WTC11 (cell line): ENCODE measurements at regions not wholly inside any gene's neighbourhood (a gene's known extent, or its start where the extent isn't known, plus 50 kb on each side); places are given as distances from the start of the nearest gene placed in this dataset.

ENCODE experiments used
- ATAC-seq: fragments of 200-7000 bp; cut with Tn5 transposase; 2 replicates; pipeline ENCODE4 v1.10.0; 2021; ENCODE audit warnings: mild to moderate bottlenecking, moderate library complexity
- CTCF ChIA-PET: fragments of 300-600 bp; sonication (Branson Sonifier 250); formaldehyde crosslinking; loops from one replicate; lab custom pipeline; 2021; ENCODE audit warnings: antibody characterized with exemption; lab: Charles Lee
- POLR2A ChIA-PET: fragments of 350-600 bp; sonication (Branson Sonifier 250); formaldehyde crosslinking; loops from one replicate; lab custom pipeline; 2021; ENCODE audit warnings: antibody characterized with exemption; lab: Charles Lee
- DNase-seq: peaks from one replicate; pipeline ENCODE4 v3.0.0; 2021; ENCODE audit warnings: low spot score
- H3K27ac Mint-ChIP-seq: 2 replicates; pipeline ENCODE4 v1.8.0; 2021; ENCODE audit warnings: mixed read lengths
- H3K27me3 Mint-ChIP-seq: 2 replicates; pipeline ENCODE4 v1.8.0; 2021; ENCODE audit warnings: low read depth, mild to moderate bottlenecking, moderate library complexity, mixed read lengths
- H3K36me3 Mint-ChIP-seq: 2 replicates; pipeline ENCODE4 v1.8.0; 2021; ENCODE audit warnings: mixed read lengths
- H3K4me1 Mint-ChIP-seq: 2 replicates; pipeline ENCODE4 v1.8.0; 2022; ENCODE audit warnings: mixed read lengths
- H3K4me3 Mint-ChIP-seq: 2 replicates; pipeline ENCODE4 v1.8.0; 2021; ENCODE audit warnings: mild to moderate bottlenecking, moderate library complexity, mixed read lengths
- H3K9me3 Mint-ChIP-seq: 2 replicates; pipeline ENCODE4 v1.8.0; 2021; ENCODE audit warnings: mixed read lengths
- AR ChIP-seq: fragments of 250-450 bp; sonication (Bioruptor Pico); IDR thresholded peaks from 2 replicates; pipeline ENCODE4 v1.9.0; 2021; ENCODE audit warnings: mild to moderate bottlenecking
- ATF1 ChIP-seq: sonication (generic); formaldehyde crosslinking; IDR thresholded peaks from 2 replicates; pipeline ENCODE4 v1.8.1; 2023; ENCODE audit warnings: mild to moderate bottlenecking, moderate library complexity, missing genetic modification reagents
- CREB1 ChIP-seq: sonication (generic); formaldehyde crosslinking; IDR thresholded peaks from 2 replicates; pipeline ENCODE4 v1.8.0; 2023; ENCODE audit warnings: mild to moderate bottlenecking, missing genetic modification reagents
- E2F1 ChIP-seq: sonication (generic); formaldehyde crosslinking; IDR thresholded peaks from 2 replicates; pipeline ENCODE4 v1.8.0; 2022; ENCODE audit warnings: mild to moderate bottlenecking, missing genetic modification reagents
- ELF4 ChIP-seq: sonication (generic); formaldehyde crosslinking; IDR thresholded peaks from 2 replicates; pipeline ENCODE4 v1.8.1; 2022; ENCODE audit warnings: low read depth, mild to moderate bottlenecking, moderate library complexity, missing genetic modification reagents
- ESRRA ChIP-seq: sonication (generic); formaldehyde crosslinking; IDR thresholded peaks from 2 replicates; pipeline ENCODE4 v1.8.1; 2022; ENCODE audit warnings: mild to moderate bottlenecking, missing genetic modification reagents, borderline replicate concordance
- HMGA2 ChIP-seq: fragments of 250-450 bp; sonication (Bioruptor Pico); IDR thresholded peaks from 2 replicates; pipeline ENCODE4 v1.4.0; 2021; ENCODE audit warnings: mild to moderate bottlenecking, moderate library complexity
- IRF2 ChIP-seq: sonication (generic); formaldehyde crosslinking; IDR thresholded peaks from 2 replicates; pipeline ENCODE4 v1.8.0; 2022; ENCODE audit warnings: low read depth, missing genetic modification reagents, borderline replicate concordance
- NFATC4 ChIP-seq: fragments of 250-450 bp; sonication (Bioruptor Pico); IDR thresholded peaks from 2 replicates; pipeline ENCODE4 v1.9.0; 2021; ENCODE audit warnings: mild to moderate bottlenecking
- NFYB ChIP-seq: sonication (generic); formaldehyde crosslinking; conservative IDR thresholded peaks from 2 replicates; pipeline ENCODE4 v1.8.0; 2022; ENCODE audit warnings: low read depth, missing genetic modification reagents
- PRRX2 ChIP-seq: fragments of 250-450 bp; sonication (Bioruptor Pico); IDR thresholded peaks from 2 replicates; pipeline ENCODE4 v1.8.0; 2021; ENCODE audit warnings: mild to moderate bottlenecking
- RELA ChIP-seq: sonication (generic); formaldehyde crosslinking; IDR thresholded peaks from 2 replicates; pipeline ENCODE4 v1.8.1; 2022; ENCODE audit warnings: missing genetic modification reagents, mild to moderate bottlenecking, borderline replicate concordance
- ZNF121 ChIP-seq: sonication (generic); formaldehyde crosslinking; IDR thresholded peaks from 2 replicates; pipeline ENCODE4 v1.8.0; 2023; ENCODE audit warnings: missing genetic modification reagents
- ZNF138 ChIP-seq: sonication (generic); formaldehyde crosslinking; conservative IDR thresholded peaks from 2 replicates; pipeline ENCODE4 v1.8.1; 2022; ENCODE audit warnings: mild to moderate bottlenecking, moderate library complexity, missing genetic modification reagents
- ZNF219 ChIP-seq: sonication (generic); formaldehyde crosslinking; IDR thresholded peaks from 2 replicates; pipeline ENCODE4 v1.8.0; 2023; ENCODE audit warnings: missing genetic modification reagents, mild to moderate bottlenecking, borderline replicate concordance
- ZNF232 ChIP-seq: sonication (generic); formaldehyde crosslinking; IDR thresholded peaks from 2 replicates; pipeline ENCODE4 v1.8.0; 2022; ENCODE audit warnings: mild to moderate bottlenecking, missing genetic modification reagents
- ZNF416 ChIP-seq: fragments of 250-450 bp; sonication (Bioruptor Pico); IDR thresholded peaks from 2 replicates; pipeline ENCODE4 v1.9.0; 2021; ENCODE audit warnings: mild to moderate bottlenecking, inconsistent platforms
- ZNF423 ChIP-seq: fragments of 250-450 bp; sonication (Bioruptor Pico); IDR thresholded peaks from 2 replicates; pipeline ENCODE4 v2.1.2; 2022; ENCODE audit warnings: mild to moderate bottlenecking, moderate library complexity
- TF ChIP-seq, protein P1 (sequence below): sonication (generic); formaldehyde crosslinking; IDR thresholded peaks from 2 replicates; pipeline ENCODE4 v1.8.1; 2023; ENCODE audit warnings: mild to moderate bottlenecking, missing genetic modification reagents
- TF ChIP-seq, protein P2 (sequence below): sonication (generic); formaldehyde crosslinking; IDR thresholded peaks from 2 replicates; pipeline ENCODE4 v1.8.1; 2023; ENCODE audit warnings: mild to moderate bottlenecking, moderate library complexity, missing genetic modification reagents
- TF ChIP-seq, protein P3 (sequence below): sonication (generic); formaldehyde crosslinking; IDR thresholded peaks from 2 replicates; pipeline ENCODE4 v1.8.1; 2022; ENCODE audit warnings: mild to moderate bottlenecking, moderate library complexity, missing genetic modification reagents
- TF ChIP-seq, protein P4 (sequence below): fragments of 200-600 bp; IDR thresholded peaks from 2 replicates; pipeline ENCODE4 v1.8.0; 2022; ENCODE audit warnings: antibody characterized with exemption
- TF ChIP-seq, protein P5 (sequence below): sonication (generic); formaldehyde crosslinking; conservative IDR thresholded peaks from 2 replicates; pipeline ENCODE4 v1.8.1; 2023; ENCODE audit warnings: mild to moderate bottlenecking, low read depth, missing genetic modification reagents, moderate library complexity

GRCh38 chr11:42344204-42344792 lies 884.8 kb upstream of the LRRC4C start (continued):
- TF ChIP-seq, protein P1, sequence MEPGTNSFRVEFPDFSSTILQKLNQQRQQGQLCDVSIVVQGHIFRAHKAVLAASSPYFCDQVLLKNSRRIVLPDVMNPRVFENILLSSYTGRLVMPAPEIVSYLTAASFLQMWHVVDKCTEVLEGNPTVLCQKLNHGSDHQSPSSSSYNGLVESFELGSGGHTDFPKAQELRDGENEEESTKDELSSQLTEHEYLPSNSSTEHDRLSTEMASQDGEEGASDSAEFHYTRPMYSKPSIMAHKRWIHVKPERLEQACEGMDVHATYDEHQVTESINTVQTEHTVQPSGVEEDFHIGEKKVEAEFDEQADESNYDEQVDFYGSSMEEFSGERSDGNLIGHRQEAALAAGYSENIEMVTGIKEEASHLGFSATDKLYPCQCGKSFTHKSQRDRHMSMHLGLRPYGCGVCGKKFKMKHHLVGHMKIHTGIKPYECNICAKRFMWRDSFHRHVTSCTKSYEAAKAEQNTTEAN (CRISPR knock-in tag) = no peak
- TF ChIP-seq IRF2 (CRISPR knock-in tag) = no peak
- TF ChIP-seq ZNF138 (CRISPR knock-in tag) = no peak
- TF ChIP-seq, all 79 proteins: peak for 0

- no peak for DNase-seq
- no peak for TF ChIP-seq ZNF232 (CRISPR knock-in tag)
- no peak for TF ChIP-seq ATF1
- no peak for TF ChIP-seq ZNF219 (CRISPR knock-in tag)
- TF ChIP-seq ESRRA (CRISPR knock-in tag) = no peak
- no peak for TF ChIP-seq NFYB (CRISPR knock-in tag)
- TF ChIP-seq, protein P2, sequence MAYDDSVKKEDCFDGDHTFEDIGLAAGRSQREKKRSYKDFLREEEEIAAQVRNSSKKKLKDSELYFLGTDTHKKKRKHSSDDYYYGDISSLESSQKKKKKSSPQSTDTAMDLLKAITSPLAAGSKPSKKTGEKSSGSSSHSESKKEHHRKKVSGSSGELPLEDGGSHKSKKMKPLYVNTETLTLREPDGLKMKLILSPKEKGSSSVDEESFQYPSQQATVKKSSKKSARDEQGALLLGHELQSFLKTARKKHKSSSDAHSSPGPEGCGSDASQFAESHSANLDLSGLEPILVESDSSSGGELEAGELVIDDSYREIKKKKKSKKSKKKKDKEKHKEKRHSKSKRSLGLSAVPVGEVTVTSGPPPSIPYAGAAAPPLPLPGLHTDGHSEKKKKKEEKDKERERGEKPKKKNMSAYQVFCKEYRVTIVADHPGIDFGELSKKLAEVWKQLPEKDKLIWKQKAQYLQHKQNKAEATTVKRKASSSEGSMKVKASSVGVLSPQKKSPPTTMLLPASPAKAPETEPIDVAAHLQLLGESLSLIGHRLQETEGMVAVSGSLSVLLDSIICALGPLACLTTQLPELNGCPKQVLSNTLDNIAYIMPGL (CRISPR knock-in tag) = no peak
- TF ChIP-seq, protein P3, sequence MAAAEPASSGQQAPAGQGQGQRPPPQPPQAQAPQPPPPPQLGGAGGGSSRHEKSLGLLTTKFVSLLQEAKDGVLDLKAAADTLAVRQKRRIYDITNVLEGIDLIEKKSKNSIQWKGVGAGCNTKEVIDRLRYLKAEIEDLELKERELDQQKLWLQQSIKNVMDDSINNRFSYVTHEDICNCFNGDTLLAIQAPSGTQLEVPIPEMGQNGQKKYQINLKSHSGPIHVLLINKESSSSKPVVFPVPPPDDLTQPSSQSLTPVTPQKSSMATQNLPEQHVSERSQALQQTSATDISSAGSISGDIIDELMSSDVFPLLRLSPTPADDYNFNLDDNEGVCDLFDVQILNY (CRISPR knock-in tag) = no peak
- TF ChIP-seq PRRX2 (CRISPR knock-in tag) = no peak
- TF ChIP-seq CREB1 (CRISPR knock-in tag) = no peak
- TF ChIP-seq ZNF416 (CRISPR knock-in tag) = no peak
- TF ChIP-seq NFATC4 (CRISPR knock-in tag) = no peak
- no peak for TF ChIP-seq AR (CRISPR knock-in tag)
- no peak for TF ChIP-seq ELF4 (CRISPR knock-in tag)
- no peak for TF ChIP-seq E2F1
- no peak for TF ChIP-seq HMGA2 (CRISPR knock-in tag)
- TF ChIP-seq RELA (CRISPR knock-in tag) = no peak
- TF ChIP-seq ZNF423 = no peak
- no peak for TF ChIP-seq ZNF121 (CRISPR knock-in tag)
- TF ChIP-seq, protein P4, sequence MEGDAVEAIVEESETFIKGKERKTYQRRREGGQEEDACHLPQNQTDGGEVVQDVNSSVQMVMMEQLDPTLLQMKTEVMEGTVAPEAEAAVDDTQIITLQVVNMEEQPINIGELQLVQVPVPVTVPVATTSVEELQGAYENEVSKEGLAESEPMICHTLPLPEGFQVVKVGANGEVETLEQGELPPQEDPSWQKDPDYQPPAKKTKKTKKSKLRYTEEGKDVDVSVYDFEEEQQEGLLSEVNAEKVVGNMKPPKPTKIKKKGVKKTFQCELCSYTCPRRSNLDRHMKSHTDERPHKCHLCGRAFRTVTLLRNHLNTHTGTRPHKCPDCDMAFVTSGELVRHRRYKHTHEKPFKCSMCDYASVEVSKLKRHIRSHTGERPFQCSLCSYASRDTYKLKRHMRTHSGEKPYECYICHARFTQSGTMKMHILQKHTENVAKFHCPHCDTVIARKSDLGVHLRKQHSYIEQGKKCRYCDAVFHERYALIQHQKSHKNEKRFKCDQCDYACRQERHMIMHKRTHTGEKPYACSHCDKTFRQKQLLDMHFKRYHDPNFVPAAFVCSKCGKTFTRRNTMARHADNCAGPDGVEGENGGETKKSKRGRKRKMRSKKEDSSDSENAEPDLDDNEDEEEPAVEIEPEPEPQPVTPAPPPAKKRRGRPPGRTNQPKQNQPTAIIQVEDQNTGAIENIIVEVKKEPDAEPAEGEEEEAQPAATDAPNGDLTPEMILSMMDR = no peak
- TF ChIP-seq, protein P5, sequence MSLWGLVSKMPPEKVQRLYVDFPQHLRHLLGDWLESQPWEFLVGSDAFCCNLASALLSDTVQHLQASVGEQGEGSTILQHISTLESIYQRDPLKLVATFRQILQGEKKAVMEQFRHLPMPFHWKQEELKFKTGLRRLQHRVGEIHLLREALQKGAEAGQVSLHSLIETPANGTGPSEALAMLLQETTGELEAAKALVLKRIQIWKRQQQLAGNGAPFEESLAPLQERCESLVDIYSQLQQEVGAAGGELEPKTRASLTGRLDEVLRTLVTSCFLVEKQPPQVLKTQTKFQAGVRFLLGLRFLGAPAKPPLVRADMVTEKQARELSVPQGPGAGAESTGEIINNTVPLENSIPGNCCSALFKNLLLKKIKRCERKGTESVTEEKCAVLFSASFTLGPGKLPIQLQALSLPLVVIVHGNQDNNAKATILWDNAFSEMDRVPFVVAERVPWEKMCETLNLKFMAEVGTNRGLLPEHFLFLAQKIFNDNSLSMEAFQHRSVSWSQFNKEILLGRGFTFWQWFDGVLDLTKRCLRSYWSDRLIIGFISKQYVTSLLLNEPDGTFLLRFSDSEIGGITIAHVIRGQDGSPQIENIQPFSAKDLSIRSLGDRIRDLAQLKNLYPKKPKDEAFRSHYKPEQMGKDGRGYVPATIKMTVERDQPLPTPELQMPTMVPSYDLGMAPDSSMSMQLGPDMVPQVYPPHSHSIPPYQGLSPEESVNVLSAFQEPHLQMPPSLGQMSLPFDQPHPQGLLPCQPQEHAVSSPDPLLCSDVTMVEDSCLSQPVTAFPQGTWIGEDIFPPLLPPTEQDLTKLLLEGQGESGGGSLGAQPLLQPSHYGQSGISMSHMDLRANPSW = no peak
- Mint-ChIP-seq H3K4me3 (no peak overlapping the region), H3K4me1 (no peaks in the 10 kb centered on the region), H3K36me3 (peaks cover 8% of the 10 kb centered on the region; the same call in 1 of the 2 replicates), H3K27me3 (no peaks in the 10 kb centered on the region; the same call in 1 of the 2 replicates), H3K9me3 (peaks cover 29% of the 10 kb centered on the region), H3K27ac (no peak overlapping the region)
- ATAC-seq = no peak
- POLR2A ChIA-PET = no interaction called here
- CTCF ChIA-PET = no interaction called here
Observed at GRCh38 chr11:42345933-42346332, 886.5 kb upstream of the LRRC4C start.
